Suppressor macrophage (primary cell): ENCODE measurements at regions not wholly inside any gene's neighbourhood (a gene's known extent, or its start where the extent isn't known, plus 50 kb on each side); places are given as distances from the start of the nearest gene placed in this dataset.

Experiments
- DNase-seq, 4 experiments: peaks; one replicate each; pipeline ENCODE4 v3.0.0-alpha.2; 2020 to 2022

- no peak for DNase-seq
Measured at GRCh38 chr18:2402084-2402483, 169.2 kb downstream of the METTL4 start.

- DNase-seq = peak in 3 of 4 experiments; percentile 3 to 34 (median 21)
Measured at GRCh38 chr18:2406544-2406943, 164.8 kb downstream of the METTL4 start.

GRCh38 chr18:2407961-2408360 is 163.3 kb downstream of the METTL4 start:
- no peak for DNase-seq

- no peak for DNase-seq
Measured at GRCh38 chr18:2409906-2410305, 161.4 kb downstream of the METTL4 start.

GRCh38 chr18:2410688-2411087 is 160.6 kb downstream of the METTL4 start:
- no peak for DNase-seq

- DNase-seq = peak in 1 of 4 experiments; percentile 1
Measured at GRCh38 chr18:2411381-2411960, 159.8 kb downstream of the METTL4 start.

GRCh38 chr18:2412281-2412680 is 159.0 kb downstream of the METTL4 start:
- no peak for DNase-seq

- no peak for DNase-seq
Measured at GRCh38 chr18:2412996-2413751, 158.1 kb downstream of the METTL4 start.

- no peak for DNase-seq
Measured at GRCh38 chr18:2414235-2414634, 157.1 kb downstream of the METTL4 start.

GRCh38 chr18:2415656-2416055 is 155.6 kb downstream of the METTL4 start:
- no peak for DNase-seq

GRCh38 chr18:2417861-2418610 is 153.3 kb downstream of the METTL4 start:
- DNase-seq = no peak

- DNase-seq = no peak
Measured at GRCh38 chr18:2420367-2420766, 150.9 kb downstream of the METTL4 start.

- no peak for DNase-seq
Measured at GRCh38 chr18:2423761-2424160, 147.5 kb downstream of the METTL4 start.

GRCh38 chr18:2424420-2424819 is 146.9 kb downstream of the METTL4 start:
- no peak for DNase-seq

- no peak for DNase-seq
Measured at GRCh38 chr18:2425426-2426317, 145.6 kb downstream of the METTL4 start.

GRCh38 chr18:2430191-2430590 is 141.1 kb downstream of the METTL4 start:
- DNase-seq = no peak

- no peak for DNase-seq
Measured at GRCh38 chr18:2431806-2432205, 139.5 kb downstream of the METTL4 start.

- DNase-seq = no peak
Measured at GRCh38 chr18:2433366-2433765, 137.9 kb downstream of the METTL4 start.

GRCh38 chr18:2441544-2441943 is 129.8 kb downstream of the METTL4 start:
- DNase-seq = no peak

GRCh38 chr18:2442006-2442405 is 129.3 kb downstream of the METTL4 start:
- DNase-seq = no peak

- no peak for DNase-seq
Measured at GRCh38 chr18:2442726-2443275, 128.5 kb downstream of the METTL4 start.

- DNase-seq = peak in 3 of 4 experiments; percentile 21 to 46 (median 37)
Measured at GRCh38 chr18:2444201-2444875, 127.0 kb downstream of the METTL4 start.
